ENCODE measurements at regions not wholly inside any gene's neighbourhood (a gene's known extent, or its start where the extent isn't known, plus 50 kb on each side); places are given as distances from the start of the nearest gene placed in this dataset.
A peak's percentile ranks its signal among the peaks of the same experiment; 100 is the strongest.

- TF ChIP-seq CTCF (IDR thresholded peaks at IDR 0.05; ENCODE audit: partially characterized antibody, unreplicated experiment), result no peak
- H3K27ac Mint-ChIP-seq (ENCODE audit: unreplicated experiment), result no peak overlapping the region
- DNase-seq, result no peak
- no peak overlapping the region for H3K4me3 Mint-ChIP-seq (ENCODE audit: unreplicated experiment)
- H3K36me3 Mint-ChIP-seq (ENCODE audit: unreplicated experiment), result no peaks in the 10 kb centered on the region
- H3K4me1 Mint-ChIP-seq (ENCODE audit: low read depth, unreplicated experiment), result peaks cover 46% of the 10 kb centered on the region
- H3K27me3 Mint-ChIP-seq (ENCODE audit: unreplicated experiment), result peaks cover 8% of the 10 kb centered on the region
- peaks cover 2% of the 10 kb centered on the region for H3K9me3 Mint-ChIP-seq (ENCODE audit: unreplicated experiment)
Measured at GRCh38 chr1:201659572-201659971, 120.6 kb downstream of the NAV1 start.

GRCh38 chr1:201660931-201661822, 122.2 kb downstream of the NAV1 start:
- Mint-ChIP-seq H3K36me3 (ENCODE audit: unreplicated experiment) (peaks cover 6% of the 10 kb centered on the region), H3K27me3 (ENCODE audit: unreplicated experiment) (peaks cover 9% of the 10 kb centered on the region), H3K27ac (ENCODE audit: unreplicated experiment) (no peak overlapping the region), H3K4me1 (ENCODE audit: low read depth, unreplicated experiment) (peaks cover 54% of the 10 kb centered on the region), H3K9me3 (ENCODE audit: unreplicated experiment) (peaks cover 5% of the 10 kb centered on the region), H3K4me3 (ENCODE audit: unreplicated experiment) (no peak overlapping the region)
- TF ChIP-seq CTCF (IDR thresholded peaks at IDR 0.05; ENCODE audit: partially characterized antibody, unreplicated experiment), result no peak
- no peak for DNase-seq

- H3K4me3 Mint-ChIP-seq (ENCODE audit: unreplicated experiment), result no peak overlapping the region
- no peak for DNase-seq
- peaks cover 5% of the 10 kb centered on the region for H3K9me3 Mint-ChIP-seq (ENCODE audit: unreplicated experiment)
- peaks cover 55% of the 10 kb centered on the region for H3K4me1 Mint-ChIP-seq (ENCODE audit: low read depth, unreplicated experiment)
- no peak for TF ChIP-seq CTCF (IDR thresholded peaks at IDR 0.05; ENCODE audit: partially characterized antibody, unreplicated experiment)
- no peak overlapping the region for H3K27ac Mint-ChIP-seq (ENCODE audit: unreplicated experiment)
- peaks cover 6% of the 10 kb centered on the region for H3K36me3 Mint-ChIP-seq (ENCODE audit: unreplicated experiment)
- peaks cover 9% of the 10 kb centered on the region for H3K27me3 Mint-ChIP-seq (ENCODE audit: unreplicated experiment)
Measured at GRCh38 chr1:201661823-201662359, 123.0 kb downstream of the NAV1 start.

- Mint-ChIP-seq H3K4me1 (ENCODE audit: low read depth, unreplicated experiment) (peaks cover 52% of the 10 kb centered on the region), H3K27ac (ENCODE audit: unreplicated experiment) (peak overlapping the region; percentile 7)
Measured at GRCh38 chr1:201662646-201663045, 123.7 kb downstream of the NAV1 start.

More at GRCh38 chr1:201662646-201663045, 123.7 kb downstream of the NAV1 start:
- Mint-ChIP-seq H3K27me3 (ENCODE audit: unreplicated experiment) (peaks cover 8% of the 10 kb centered on the region), H3K4me3 (ENCODE audit: unreplicated experiment) (peak overlapping the region; percentile 8), H3K9me3 (ENCODE audit: unreplicated experiment) (peaks cover 5% of the 10 kb centered on the region), H3K36me3 (ENCODE audit: unreplicated experiment) (peaks cover 6% of the 10 kb centered on the region)
- DNase-seq, result no peak
- no peak for TF ChIP-seq CTCF (IDR thresholded peaks at IDR 0.05; ENCODE audit: partially characterized antibody, unreplicated experiment)
